GM23248 (cell line): ENCODE measurements at regions not wholly inside any gene's neighbourhood (a gene's known extent, or its start where the extent isn't known, plus 50 kb on each side); places are given as distances from the start of the nearest gene placed in this dataset.

Experiments used
- EZH2 ChIP-seq: fragments of 200-600 bp; sonication (generic); IDR thresholded peaks from 2 replicates; pipeline ENCODE4 v1.6.1; 2018; ENCODE audit warnings: antibody characterized with exemption, mild to moderate bottlenecking; ENCODE audit not compliant: insufficient read depth, poor library complexity, severe bottlenecking
- EZH2phosphoT487 ChIP-seq: fragments of 200-600 bp; sonication (generic); IDR thresholded peaks from 2 replicates; pipeline ENCODE4 v1.6.1; 2018; ENCODE audit warnings: antibody characterized with exemption, moderate library complexity, mild to moderate bottlenecking, low read depth; ENCODE audit not compliant: insufficient read depth

- TF ChIP-seq EZH2phosphoT487, result no peak
- no peak for TF ChIP-seq EZH2
Measured at GRCh38 chr1:177609953-177610352, 359.9 kb downstream of the SEC16B start.
